ENCODE measurements at regions not wholly inside any gene's neighbourhood (a gene's known extent, or its start where the extent isn't known, plus 50 kb on each side); places are given as distances from the start of the nearest gene placed in this dataset.

- no peak for TF ChIP-seq EZH2 (optimal IDR thresholded peaks at IDR 0.05; ENCODE audit: low read depth, low read length)
- no peak for TF ChIP-seq EZH2phosphoT487 (IDR thresholded peaks at IDR 0.05; ENCODE audit: low read length)
- TF ChIP-seq CTCF (IDR thresholded peaks at IDR 0.05; ENCODE audit: low read length): no peak
- DNase-seq: no peak
- no peaks in the 10 kb centered on the region for H3K36me3 ChIP-seq (replicated peaks; ENCODE audit: insufficient read depth, low read length)
- H3K9me2 ChIP-seq (replicated peaks; ENCODE audit: insufficient read depth, low read length): no peaks in the 10 kb centered on the region
- H3K4me1 ChIP-seq (ENCODE audit: low read length): no peaks in the 10 kb centered on the region
- H3K27ac ChIP-seq (ENCODE audit: low read length): no peak overlapping the region
- no peaks in the 10 kb centered on the region; the same call in 1 of the 2 replicates for H3K9me3 ChIP-seq (replicated peaks; ENCODE audit: insufficient read depth, low read length)
- no peaks in the 10 kb centered on the region for H4K20me1 ChIP-seq (ENCODE audit: insufficient read depth, low read length)
- H3K9ac ChIP-seq (ENCODE audit: low read length): no peak overlapping the region
- no peak overlapping the region for H3K4me2 ChIP-seq (ENCODE audit: low read depth, low read length)
- no peak overlapping the region for H2AFZ ChIP-seq (ENCODE audit: low read length)
- H3K27me3 ChIP-seq (replicated peaks; ENCODE audit: insufficient read depth, low read length): no peaks in the 10 kb centered on the region
- no peak overlapping the region for H3K4me3 ChIP-seq (ENCODE audit: low read length)
- H3F3A ChIP-seq (ENCODE audit: insufficient read depth, low read length): no peaks in the 10 kb centered on the region
- no peaks in the 10 kb centered on the region for H3K79me2 ChIP-seq (ENCODE audit: low read length)
Observed at GRCh38 chr18:10036479-10036878, 122.7 kb downstream of the VAPA start.

- Histone ChIP-seq H3K79me2 (ENCODE audit: low read length) (no peaks in the 10 kb centered on the region), H2AFZ (ENCODE audit: low read length) (no peak overlapping the region), H3K4me2 (ENCODE audit: low read depth, low read length) (no peak overlapping the region), H3K36me3 (replicated peaks; ENCODE audit: insufficient read depth, low read length) (no peaks in the 10 kb centered on the region), H3K27me3 (replicated peaks; ENCODE audit: insufficient read depth, low read length) (no peaks in the 10 kb centered on the region), H3F3A (ENCODE audit: insufficient read depth, low read length) (no peaks in the 10 kb centered on the region), H3K4me1 (ENCODE audit: low read length) (no peaks in the 10 kb centered on the region), H3K9ac (ENCODE audit: low read length) (no peak overlapping the region), H4K20me1 (ENCODE audit: insufficient read depth, low read length) (no peaks in the 10 kb centered on the region), H3K27ac (ENCODE audit: low read length) (no peak overlapping the region), H3K9me3 (replicated peaks; ENCODE audit: insufficient read depth, low read length) (no peaks in the 10 kb centered on the region; the same call in 1 of the 2 replicates), H3K4me3 (ENCODE audit: low read length) (no peak overlapping the region), H3K9me2 (replicated peaks; ENCODE audit: insufficient read depth, low read length) (no peaks in the 10 kb centered on the region)
- TF ChIP-seq EZH2phosphoT487 (IDR thresholded peaks at IDR 0.05; ENCODE audit: low read length): no peak
- TF ChIP-seq CTCF (IDR thresholded peaks at IDR 0.05; ENCODE audit: low read length): no peak
- no peak for TF ChIP-seq EZH2 (optimal IDR thresholded peaks at IDR 0.05; ENCODE audit: low read depth, low read length)
- no peak for DNase-seq
Observed at GRCh38 chr18:10037181-10037580, 123.4 kb downstream of the VAPA start.

GRCh38 chr18:10038268-10038667 is 124.5 kb downstream of the VAPA start:
- TF ChIP-seq EZH2phosphoT487 (IDR thresholded peaks at IDR 0.05; ENCODE audit: low read length) (no peak), EZH2 (optimal IDR thresholded peaks at IDR 0.05; ENCODE audit: low read depth, low read length) (no peak), CTCF (IDR thresholded peaks at IDR 0.05; ENCODE audit: low read length) (no peak)

More at GRCh38 chr18:10038268-10038667, 124.5 kb downstream of the VAPA start:
- H2AFZ ChIP-seq (ENCODE audit: low read length): no peak overlapping the region
- no peaks in the 10 kb centered on the region for H4K20me1 ChIP-seq (ENCODE audit: insufficient read depth, low read length)
- no peak overlapping the region for H3K4me3 ChIP-seq (ENCODE audit: low read length)
- no peaks in the 10 kb centered on the region for H3K79me2 ChIP-seq (ENCODE audit: low read length)
- no peak overlapping the region for H3K4me2 ChIP-seq (ENCODE audit: low read depth, low read length)
- no peak for DNase-seq
- H3K36me3 ChIP-seq (replicated peaks; ENCODE audit: insufficient read depth, low read length): no peaks in the 10 kb centered on the region
- H3F3A ChIP-seq (ENCODE audit: insufficient read depth, low read length): no peaks in the 10 kb centered on the region
- H3K9ac ChIP-seq (ENCODE audit: low read length): no peak overlapping the region
- H3K27me3 ChIP-seq (replicated peaks; ENCODE audit: insufficient read depth, low read length): no peaks in the 10 kb centered on the region
- H3K4me1 ChIP-seq (ENCODE audit: low read length): no peaks in the 10 kb centered on the region
- no peaks in the 10 kb centered on the region; the same call in 1 of the 2 replicates for H3K9me3 ChIP-seq (replicated peaks; ENCODE audit: insufficient read depth, low read length)
- H3K27ac ChIP-seq (ENCODE audit: low read length): no peak overlapping the region
- H3K9me2 ChIP-seq (replicated peaks; ENCODE audit: insufficient read depth, low read length): no peaks in the 10 kb centered on the region

Data from MM.1S (cell line).